H1 (cell line): ENCODE measurements at regions not wholly inside any gene's neighbourhood (a gene's known extent, or its start where the extent isn't known, plus 50 kb on each side); places are given as distances from the start of the nearest gene placed in this dataset.
"Not testable (repeated sequence)": the region's sequence is repeated elsewhere in the genome, so short reads cannot be mapped to it uniquely, and the experiment has no call there.

ENCODE experiments used
- EGR1 ChIP-seq: IDR thresholded peaks from 2 replicates; pipeline ENCODE4 v1.6.1; 2011; ENCODE audit warnings: low read depth, low read length, borderline replicate concordance
- EP300 ChIP-seq, 2 experiments: IDR thresholded peaks; 1 replicate in 1 of 2; 2 replicates in 1 of 2; pipeline ENCODE4 v1.6.1; 2011 to 2012; ENCODE audit warnings: low read depth in 2 of 2, low read length in 2 of 2, mild to moderate bottlenecking in 2 of 2, borderline replicate concordance in 1 of 2, inconsistent platforms in 1 of 2, moderate library complexity in 1 of 2
- EZH2 ChIP-seq: fragments of 200-600 bp; sonication (generic); IDR thresholded peaks from 2 replicates; pipeline ENCODE4 v1.7.1; 2012; ENCODE audit warnings: low read depth, mild to moderate bottlenecking, moderate library complexity, low read length, inconsistent platforms; ENCODE audit not compliant: severe bottlenecking
- GABPA ChIP-seq: IDR thresholded peaks from 2 replicates; pipeline ENCODE4 v1.6.1; 2011; ENCODE audit warnings: mild to moderate bottlenecking, low read length, moderate library complexity, borderline replicate concordance; ENCODE audit not compliant: insufficient read depth
- POLR2A ChIP-seq, 2 experiments: IDR thresholded peaks; 1 replicate in 1 of 2; 2 replicates in 1 of 2; pipeline ENCODE4 v1.6.1; 2011; ENCODE audit warnings: low read depth in 2 of 2, low read length in 2 of 2, mild to moderate bottlenecking in 2 of 2; ENCODE audit errors: control extremely low read depth in 1 of 2
- POLR2AphosphoS5 ChIP-seq: IDR thresholded peaks from 2 replicates; pipeline ENCODE4 v1.6.1; 2011; ENCODE audit warnings: low read depth, low read length
- RAD21 ChIP-seq, 2 experiments: IDR thresholded peaks in 1 of 2; conservative IDR thresholded peaks in 1 of 2; 2 replicates each; pipeline ENCODE4 v1.6.1; 2011; ENCODE audit warnings: low read depth in 2 of 2, low read length in 2 of 2, improper control_type of control experiment in 1 of 2, inconsistent platforms in 1 of 2, mild to moderate bottlenecking in 1 of 2, moderate library complexity in 1 of 2
- TF ChIP-seq, protein P1 (sequence below): IDR thresholded peaks from 2 replicates; pipeline ENCODE4 v1.6.1; 2011; ENCODE audit warnings: low read length, improper control_type of control experiment
- TF ChIP-seq, protein P2 (sequence below), 3 experiments: IDR thresholded peaks; 1 replicate in 2 of 3; 2 replicates in 1 of 3; pipeline versions ENCODE4 v1.5.1 to v1.6.1; 2011; ENCODE audit warnings: low read length in 3 of 3, mild to moderate bottlenecking in 3 of 3, inconsistent platforms in 2 of 3, low read depth in 1 of 3, moderate library complexity in 1 of 3; ENCODE audit not compliant: insufficient read depth in 1 of 3; ENCODE audit errors: control extremely low read depth in 1 of 3

DNA sequence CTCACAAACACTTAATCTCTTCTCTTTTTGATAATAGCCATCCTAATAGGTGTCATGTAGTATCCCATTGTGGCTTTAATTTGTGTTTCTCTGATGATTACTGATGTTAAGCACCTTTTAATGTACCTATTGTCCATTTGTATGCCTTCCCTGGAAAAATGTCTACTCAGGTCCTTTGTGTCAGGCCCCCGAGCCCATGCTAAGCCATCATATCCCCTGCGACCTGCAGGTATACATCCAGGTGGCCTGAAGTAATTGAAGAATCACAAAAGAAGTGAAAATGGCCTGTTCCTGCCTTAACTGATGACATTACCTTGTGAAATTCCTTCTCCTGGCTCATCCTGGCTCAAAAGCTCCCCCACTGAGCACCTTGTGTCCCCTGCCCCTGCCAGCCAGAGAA is 269.4 kb downstream of the NUF2 start:
- TF ChIP-seq, protein P1, sequence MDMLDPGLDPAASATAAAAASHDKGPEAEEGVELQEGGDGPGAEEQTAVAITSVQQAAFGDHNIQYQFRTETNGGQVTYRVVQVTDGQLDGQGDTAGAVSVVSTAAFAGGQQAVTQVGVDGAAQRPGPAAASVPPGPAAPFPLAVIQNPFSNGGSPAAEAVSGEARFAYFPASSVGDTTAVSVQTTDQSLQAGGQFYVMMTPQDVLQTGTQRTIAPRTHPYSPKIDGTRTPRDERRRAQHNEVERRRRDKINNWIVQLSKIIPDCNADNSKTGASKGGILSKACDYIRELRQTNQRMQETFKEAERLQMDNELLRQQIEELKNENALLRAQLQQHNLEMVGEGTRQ = not testable (repeated sequence)
- TF ChIP-seq POLR2A (IDR thresholded peaks at IDR 0.05; ENCODE audit: control extremely low read depth in 1 of 2, low read depth in 2 of 2, low read length in 2 of 2); RAD21 (IDR thresholded peaks at IDR 0.05 in 1 of 2, conservative IDR thresholded peaks at IDR 0.05 in 1 of 2; ENCODE audit: low read depth in 2 of 2, low read length in 2 of 2); GABPA; EP300 (IDR thresholded peaks at IDR 0.05; ENCODE audit: borderline replicate concordance in 1 of 2, low read depth in 2 of 2, low read length in 2 of 2); EZH2; POLR2AphosphoS5; EGR1: not testable (repeated sequence)
- TF ChIP-seq, protein P2, sequence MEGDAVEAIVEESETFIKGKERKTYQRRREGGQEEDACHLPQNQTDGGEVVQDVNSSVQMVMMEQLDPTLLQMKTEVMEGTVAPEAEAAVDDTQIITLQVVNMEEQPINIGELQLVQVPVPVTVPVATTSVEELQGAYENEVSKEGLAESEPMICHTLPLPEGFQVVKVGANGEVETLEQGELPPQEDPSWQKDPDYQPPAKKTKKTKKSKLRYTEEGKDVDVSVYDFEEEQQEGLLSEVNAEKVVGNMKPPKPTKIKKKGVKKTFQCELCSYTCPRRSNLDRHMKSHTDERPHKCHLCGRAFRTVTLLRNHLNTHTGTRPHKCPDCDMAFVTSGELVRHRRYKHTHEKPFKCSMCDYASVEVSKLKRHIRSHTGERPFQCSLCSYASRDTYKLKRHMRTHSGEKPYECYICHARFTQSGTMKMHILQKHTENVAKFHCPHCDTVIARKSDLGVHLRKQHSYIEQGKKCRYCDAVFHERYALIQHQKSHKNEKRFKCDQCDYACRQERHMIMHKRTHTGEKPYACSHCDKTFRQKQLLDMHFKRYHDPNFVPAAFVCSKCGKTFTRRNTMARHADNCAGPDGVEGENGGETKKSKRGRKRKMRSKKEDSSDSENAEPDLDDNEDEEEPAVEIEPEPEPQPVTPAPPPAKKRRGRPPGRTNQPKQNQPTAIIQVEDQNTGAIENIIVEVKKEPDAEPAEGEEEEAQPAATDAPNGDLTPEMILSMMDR (IDR thresholded peaks at IDR 0.05; ENCODE audit: control extremely low read depth in 1 of 3, insufficient read depth in 1 of 3, low read depth in 1 of 3, low read length in 3 of 3) = not testable (repeated sequence)
